Lung (tissue), 11 donors: ENCODE measurements at regions not wholly inside any gene's neighbourhood (a gene's known extent, or its start where the extent isn't known, plus 50 kb on each side); places are given as distances from the start of the nearest gene placed in this dataset.

Source experiments
- ATAC-seq: fragments of 200-7000 bp; cut with Tn5 transposase; one replicate; pipeline ENCODE4 v1.9.1; 2020; ENCODE audit warnings: moderate number of reproducible peaks; ENCODE audit not compliant: insufficient read depth, low FRiP score
- DNase-seq, 3 donors: peaks; one replicate each; pipeline ENCODE4 v3.0.0-alpha.2; 2013 to 2017
- H3K27ac ChIP-seq, 2 donors: one replicate each; pipeline ENCODE4 v1.5.1; 2013; ENCODE audit warnings: mild to moderate bottlenecking in 2 of 2, moderate library complexity in 2 of 2, control low read depth in 1 of 2, inconsistent platforms in 1 of 2, low read depth in 1 of 2, low read length in 1 of 2
- H3K27me3 ChIP-seq, 3 donors: one replicate each; pipeline ENCODE4 v1.5.1; 2013; ENCODE audit warnings: low read length in 2 of 3; ENCODE audit not compliant: control insufficient read depth in 3 of 3, insufficient read depth in 3 of 3
- H3K36me3 ChIP-seq, 4 donors: one replicate each; pipeline ENCODE4 v1.5.1; 2013; ENCODE audit warnings: low read length in 4 of 4, mild to moderate bottlenecking in 1 of 4, moderate library complexity in 1 of 4; ENCODE audit not compliant: control insufficient read depth in 4 of 4, insufficient read depth in 4 of 4
- H3K4me1 ChIP-seq, 5 donors: one replicate each; pipeline ENCODE4 v1.5.1; 2013; ENCODE audit warnings: low read length in 5 of 5, mild to moderate bottlenecking in 2 of 5, moderate library complexity in 1 of 5; ENCODE audit not compliant: control insufficient read depth in 5 of 5, insufficient read depth in 5 of 5
- H3K4me3 ChIP-seq: one replicate; pipeline ENCODE4 v1.5.1; 2013; ENCODE audit warnings: mild to moderate bottlenecking, control low read depth, moderate library complexity
- H3K9ac ChIP-seq, 2 donors: one replicate each; pipeline ENCODE4 v1.5.1; 2013; ENCODE audit warnings: low read length in 2 of 2, control low read depth in 1 of 2; ENCODE audit not compliant: insufficient read depth in 1 of 2
- H3K9me3 ChIP-seq, 4 donors: one replicate each; pipeline ENCODE4 v1.5.1; 2013; ENCODE audit warnings: low read length in 3 of 4, mild to moderate bottlenecking in 1 of 4, moderate library complexity in 1 of 4; ENCODE audit not compliant: control insufficient read depth in 4 of 4, insufficient read depth in 3 of 4
- CTCF ChIP-seq: IDR thresholded peaks from 2 replicates; pipeline ENCODE4 v1.5.1; 2012; ENCODE audit warnings: mild to moderate bottlenecking; ENCODE audit errors: control extremely low read depth, extremely low read depth
- WGBS, 2 donors: extraction: QIAGEN DNeasy Blood & Tissue Kit; methylation state at CpG; one replicate each; pipeline ENCODE4 v1.1.7; 2013; 5-methylcytosine and 5-hydroxymethylcytosine counted together
- donor health status: control.
- donor health status: control.
- donor health status: Bipolar disorder and iron deficiency.
- donor health status: healthy.
- donor health status: DM: yes; HTN: yes; CAD: no.

- Histone ChIP-seq H3K9me3 (peaks cover 0 to 4% (median under 1%) of the 10 kb centered on the region in 4 donors), H3K4me1 (no peaks in the 10 kb centered on the region), H3K27me3 (no peaks in the 10 kb centered on the region), H3K36me3 (no peaks in the 10 kb centered on the region), H3K4me3 (no peak overlapping the region), H3K9ac (no peak overlapping the region), H3K27ac (no peak overlapping the region)
- no peak for ATAC-seq
- no peak for TF ChIP-seq CTCF
- no peak for DNase-seq
- WGBS, 2 donors = 86 to 95% methylated on average over 4 of the region's 4 CpGs
Observed at GRCh38 chr3:6362406-6362805, 498.5 kb upstream of the GRM7 start.

- Histone ChIP-seq H3K9me3 (peaks cover 0 to 4% (median under 1%) of the 10 kb centered on the region in 4 donors), H3K9ac (no peak overlapping the region), H3K27me3 (no peaks in the 10 kb centered on the region), H3K4me1 (no peaks in the 10 kb centered on the region), H3K4me3 (no peak overlapping the region), H3K27ac (no peak overlapping the region), H3K36me3 (no peaks in the 10 kb centered on the region)
- WGBS, 2 donors = 69 to 85% methylated on average over 2 of the region's 2 CpGs
- ATAC-seq (no peak), DNase-seq (no peak)
- TF ChIP-seq CTCF = no peak
Observed at GRCh38 chr3:6367171-6367570, 493.7 kb upstream of the GRM7 start.

GRCh38 chr3:6392123-6392522 lies 468.8 kb upstream of the GRM7 start:
- Histone ChIP-seq H3K27ac (no peak overlapping the region), H3K9ac (no peak overlapping the region), H3K27me3 (no peaks in the 10 kb centered on the region), H3K4me3 (no peak overlapping the region), H3K4me1 (no peaks in the 10 kb centered on the region), H3K9me3 (no peaks in the 10 kb centered on the region), H3K36me3 (no peaks in the 10 kb centered on the region)
- 86 to 91% methylated on average over 2 of the region's 2 CpGs for WGBS, 2 donors
- TF ChIP-seq CTCF = no peak
- no peak for ATAC-seq
- DNase-seq = no peak

- H3K9ac ChIP-seq = no peak overlapping the region
- H3K9me3 ChIP-seq = no peaks in the 10 kb centered on the region
- no peak overlapping the region for H3K4me3 ChIP-seq
- H3K4me1 ChIP-seq = no peaks in the 10 kb centered on the region
- DNase-seq (no peak), ATAC-seq (no peak)
- TF ChIP-seq CTCF = no peak
- WGBS, 2 donors = 81 to 86% methylated on average over 2 of the region's 2 CpGs
- no peaks in the 10 kb centered on the region for H3K27me3 ChIP-seq
- no peaks in the 10 kb centered on the region for H3K36me3 ChIP-seq
- no peak overlapping the region for H3K27ac ChIP-seq
Observed at GRCh38 chr3:6394944-6395343, 466.0 kb upstream of the GRM7 start.
